HCT116 (cell line): ENCODE measurements at regions not wholly inside any gene's neighbourhood (a gene's known extent, or its start where the extent isn't known, plus 50 kb on each side); places are given as distances from the start of the nearest gene placed in this dataset.

ENCODE experiments used
- ATAC-seq: fragments of 200-7000 bp; cut with Tn5 transposase; 2 replicates; pipeline ENCODE4 v1.9.1; 2020; ENCODE audit warnings: mild to moderate bottlenecking, moderate library complexity
- BruUV-seq: library from RNA; stranded (reverse); fragments of 400-500 nt; replicated peaks from 2 replicates; lab custom pipeline; 2021; lab: Mats Ljungman, UMichigan
- CTCF ChIA-PET: fragments of 300-600 bp; sonication (Branson Sonifier 250); formaldehyde crosslinking; loops from one replicate; lab custom pipeline; 2021; ENCODE audit warnings: antibody characterized with exemption; lab: Charles Lee
- POLR2A ChIA-PET: fragments of 300-600, 350-600 bp; sonication (Branson Sonifier 250); formaldehyde crosslinking; loops from one replicate; lab custom pipeline; 2021; ENCODE audit warnings: antibody characterized with exemption; lab: Charles Lee
- RAD21 ChIA-PET, 2 experiments: fragments of 300-600 bp; sonication (Branson Sonifier 250); formaldehyde crosslinking; loops; one replicate each; lab custom pipeline; 2023; ENCODE audit warnings: low total read pairs in 2 of 2; ENCODE audit not compliant: uncharacterized antibody in 2 of 2, unreplicated experiment in 2 of 2, low non-redundant PET in 1 of 2; lab: Charles Lee
- DNase-seq: peaks from one replicate; pipeline ENCODE4 v3.0.0-alpha.2; 2010; ENCODE audit warnings: low read depth, low spot score
- H2AFZ ChIP-seq: fragments of 200-600 bp; shearing (Covaris generic), sonication (generic); 2 replicates; pipeline ENCODE4 v1.6.1; 2017; ENCODE audit warnings: low read depth, mixed run types, mixed read lengths, antibody characterized with exemption, low read length; ENCODE audit not compliant: poor library complexity, severe bottlenecking
- H3K27ac ChIP-seq: 2 replicates; pipeline ENCODE4 v1.5.1; 2012; ENCODE audit warnings: low read depth, low read length
- H3K27me3 ChIP-seq: fragments of 200-600 bp; sonication (generic); 2 replicates; pipeline ENCODE4 v1.6.1; 2016; ENCODE audit warnings: mixed run types, low read length, mixed read lengths; ENCODE audit not compliant: insufficient read depth
- H3K36me3 ChIP-seq, 2 experiments: fragments of 200-500 bp in 1 of 2; fragments of 200-600 bp in 1 of 2; sonication (Bioruptor generic) in 1 of 2; sonication (generic) in 1 of 2; 2 replicates each; pipeline versions ENCODE4 v1.5.1 to v1.6.1; 2014 to 2016; ENCODE audit warnings: low read length in 2 of 2, inconsistent platforms in 1 of 2, mixed read lengths in 1 of 2, mixed run types in 1 of 2; ENCODE audit not compliant: insufficient read depth in 2 of 2, control insufficient read depth in 1 of 2
- H3K4me1 ChIP-seq, 2 experiments: fragments of 200-600 bp in 1 of 2; sonication (generic) in 1 of 2; 2 replicates each; pipeline versions ENCODE4 v1.5.1 to v1.6.1; 2012 to 2017; ENCODE audit warnings: low read length in 2 of 2, inconsistent platforms in 1 of 2, mild to moderate bottlenecking in 1 of 2, mixed read lengths in 1 of 2, mixed run types in 1 of 2, moderate library complexity in 1 of 2; ENCODE audit not compliant: insufficient read depth in 2 of 2, control insufficient read depth in 1 of 2
- H3K4me2 ChIP-seq: fragments of 200-600 bp; sonication (generic); 2 replicates; pipeline ENCODE4 v1.6.1; 2017; ENCODE audit warnings: mixed run types, low read length, mixed read lengths
- H3K4me3 ChIP-seq, 2 experiments: fragments of 200-600 bp in 1 of 2; sonication (generic) in 1 of 2; replicated peaks in 1 of 2; 2 replicates each; pipeline ENCODE4 v1.5.1; 2011 to 2016; ENCODE audit warnings: low read length in 2 of 2, control low read depth in 1 of 2, low read depth in 1 of 2, mild to moderate bottlenecking in 1 of 2, mixed read lengths in 1 of 2, mixed run types in 1 of 2
- H3K79me2 ChIP-seq: fragments of 200-600 bp; sonication (generic); 2 replicates; pipeline ENCODE4 v1.6.1; 2017; ENCODE audit warnings: mild to moderate bottlenecking, mixed run types, low read length, moderate library complexity, mixed read lengths; ENCODE audit not compliant: insufficient read depth
- H3K9ac ChIP-seq: fragments of 200-600 bp; sonication (generic); 2 replicates; pipeline ENCODE4 v1.6.1; 2016; ENCODE audit warnings: low read length, mixed read lengths
- H3K9me2 ChIP-seq: fragments of 200-600 bp; sonication (generic), shearing (Covaris generic); 2 replicates; pipeline ENCODE4 v1.6.1; 2017; ENCODE audit warnings: mixed run types, mild to moderate bottlenecking, moderate library complexity; ENCODE audit not compliant: insufficient read depth
- H3K9me3 ChIP-seq, 2 experiments: fragments of 200-500 bp in 1 of 2; fragments of 200-600 bp in 1 of 2; sonication (Bioruptor generic) in 1 of 2; sonication (generic) in 1 of 2; 2 replicates each; pipeline ENCODE4 v1.6.1; 2014 to 2017; ENCODE audit warnings: low read length in 2 of 2, mixed read lengths in 2 of 2, inconsistent platforms in 1 of 2, low read depth in 1 of 2, mild to moderate bottlenecking in 1 of 2, mixed run types in 1 of 2, moderate library complexity in 1 of 2; ENCODE audit not compliant: control insufficient read depth in 1 of 2, insufficient read depth in 1 of 2
- H4K20me1 ChIP-seq: fragments of 200-600 bp; sonication (generic), shearing (Covaris generic); 2 replicates; pipeline ENCODE4 v1.6.1; 2017; ENCODE audit warnings: mixed run types, mild to moderate bottlenecking, moderate library complexity; ENCODE audit not compliant: insufficient read depth
- CEBPB ChIP-seq: IDR thresholded peaks from 2 replicates; pipeline ENCODE4 v1.6.1; 2012; ENCODE audit warnings: low read depth
- ELF1 ChIP-seq: IDR thresholded peaks from 2 replicates; pipeline ENCODE4 v1.6.1; 2012; ENCODE audit warnings: low read depth, borderline replicate concordance
- FOSL1 ChIP-seq: IDR thresholded peaks from 2 replicates; pipeline ENCODE4 v1.6.1; 2012; ENCODE audit warnings: low read depth
- JUND ChIP-seq: IDR thresholded peaks from 2 replicates; pipeline ENCODE4 v1.6.1; 2012
- POLR2A ChIP-seq: IDR thresholded peaks from 2 replicates; pipeline ENCODE4 v1.7.0; 2011; ENCODE audit warnings: borderline replicate concordance; ENCODE audit not compliant: insufficient read depth, insufficient read length; ENCODE audit errors: extremely low read depth
- RAD21 ChIP-seq: IDR thresholded peaks from 2 replicates; pipeline ENCODE4 v1.6.1; 2012; ENCODE audit warnings: low read depth, mild to moderate bottlenecking
- SIN3A ChIP-seq: IDR thresholded peaks from 2 replicates; pipeline ENCODE4 v1.6.1; 2012; ENCODE audit warnings: low read depth
- SRF ChIP-seq: IDR thresholded peaks from 2 replicates; pipeline ENCODE4 v1.6.1; 2012; ENCODE audit warnings: low read depth
- ZNF274 ChIP-seq: fragments of 200-500 bp; sonication (Bioruptor generic); IDR thresholded peaks from 2 replicates; pipeline ENCODE4 v1.6.1; 2014; ENCODE audit warnings: mild to moderate bottlenecking, low read depth, low read length, inconsistent platforms
- intact Hi-C: fragments of 100-400 bp; cut with micrococcal nuclease; formaldehyde crosslinking; loops from 2 replicates; pipeline ENCODE4 v1.10.0; 2022
- TF ChIP-seq, protein P1 (sequence below), 3 experiments: fragments of 200-600 bp in 1 of 3; sonication (generic) in 1 of 3; IDR thresholded peaks in 2 of 3; conservative IDR thresholded peaks in 1 of 3; 2 replicates each; pipeline ENCODE4 v1.5.1; 2012 to 2017; ENCODE audit warnings: low read depth in 2 of 3, low read length in 2 of 3, antibody characterized with exemption in 1 of 3, borderline replicate concordance in 1 of 3, control low read depth in 1 of 3, mild to moderate bottlenecking in 1 of 3, mixed read lengths in 1 of 3, mixed run types in 1 of 3, moderate library complexity in 1 of 3; ENCODE audit not compliant: insufficient read depth in 1 of 3
- TF ChIP-seq, protein P2 (sequence below): IDR thresholded peaks from 2 replicates; pipeline ENCODE4 v1.6.1; 2012
- TF ChIP-seq, protein P3 (sequence below): IDR thresholded peaks from 2 replicates; pipeline ENCODE4 v1.6.1; 2012

DNA sequence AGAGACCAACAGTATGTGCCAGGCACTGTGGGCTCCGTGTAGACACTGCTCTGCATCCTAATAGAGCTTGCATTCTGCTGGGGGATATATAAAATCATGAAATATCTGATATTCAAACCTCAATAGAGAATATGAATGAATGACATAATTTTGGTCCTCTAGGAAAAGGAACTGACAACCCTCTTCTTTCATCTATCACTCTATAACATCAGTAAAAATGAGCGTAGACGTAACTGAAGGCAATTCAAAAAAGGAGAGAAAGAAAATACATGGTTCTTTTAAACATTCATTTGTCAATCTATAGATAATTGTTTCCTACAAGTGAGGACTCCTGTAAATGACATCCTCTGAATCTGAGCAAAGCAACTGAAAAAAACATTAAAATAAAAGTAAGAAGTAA lies 607.4 kb upstream of the LRRN3 start:
- POLR2A ChIA-PET, result no interaction called here
- intact Hi-C loops, result no loop called here
- Histone ChIP-seq H3K9me3 (no peaks in the 10 kb centered on the region), H3K9me2 (no peaks in the 10 kb centered on the region), H3K9ac (no peak overlapping the region), H3K36me3 (no peaks in the 10 kb centered on the region), H3K27ac (no peak overlapping the region), H3K27me3 (no peaks in the 10 kb centered on the region), H3K4me2 (no peak overlapping the region), H3K79me2 (no peaks in the 10 kb centered on the region), H4K20me1 (no peaks in the 10 kb centered on the region), H3K4me1 (no peaks in the 10 kb centered on the region), H3K4me3 (no peak overlapping the region), H2AFZ (no peak overlapping the region)
- TF ChIP-seq JUND (no peak), RAD21 (no peak), SRF (no peak), POLR2A (no peak)
- TF ChIP-seq, protein P1, sequence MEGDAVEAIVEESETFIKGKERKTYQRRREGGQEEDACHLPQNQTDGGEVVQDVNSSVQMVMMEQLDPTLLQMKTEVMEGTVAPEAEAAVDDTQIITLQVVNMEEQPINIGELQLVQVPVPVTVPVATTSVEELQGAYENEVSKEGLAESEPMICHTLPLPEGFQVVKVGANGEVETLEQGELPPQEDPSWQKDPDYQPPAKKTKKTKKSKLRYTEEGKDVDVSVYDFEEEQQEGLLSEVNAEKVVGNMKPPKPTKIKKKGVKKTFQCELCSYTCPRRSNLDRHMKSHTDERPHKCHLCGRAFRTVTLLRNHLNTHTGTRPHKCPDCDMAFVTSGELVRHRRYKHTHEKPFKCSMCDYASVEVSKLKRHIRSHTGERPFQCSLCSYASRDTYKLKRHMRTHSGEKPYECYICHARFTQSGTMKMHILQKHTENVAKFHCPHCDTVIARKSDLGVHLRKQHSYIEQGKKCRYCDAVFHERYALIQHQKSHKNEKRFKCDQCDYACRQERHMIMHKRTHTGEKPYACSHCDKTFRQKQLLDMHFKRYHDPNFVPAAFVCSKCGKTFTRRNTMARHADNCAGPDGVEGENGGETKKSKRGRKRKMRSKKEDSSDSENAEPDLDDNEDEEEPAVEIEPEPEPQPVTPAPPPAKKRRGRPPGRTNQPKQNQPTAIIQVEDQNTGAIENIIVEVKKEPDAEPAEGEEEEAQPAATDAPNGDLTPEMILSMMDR (IDR thresholded peaks at IDR 0.05 in 2 of 3, conservative IDR thresholded peaks at IDR 0.05 in 1 of 3; ENCODE audit: borderline replicate concordance in 1 of 3, insufficient read depth in 1 of 3, low read depth in 2 of 3, low read length in 2 of 3), result no peak
- TF ChIP-seq, protein P2, sequence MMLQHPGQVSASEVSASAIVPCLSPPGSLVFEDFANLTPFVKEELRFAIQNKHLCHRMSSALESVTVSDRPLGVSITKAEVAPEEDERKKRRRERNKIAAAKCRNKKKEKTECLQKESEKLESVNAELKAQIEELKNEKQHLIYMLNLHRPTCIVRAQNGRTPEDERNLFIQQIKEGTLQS, result no peak
- no TSS peak for BruUV-seq
- no peak for ATAC-seq
- DNase-seq, result no peak
- RAD21 ChIA-PET, result no interaction called here
- CTCF ChIA-PET, result no interaction called here

DNA sequence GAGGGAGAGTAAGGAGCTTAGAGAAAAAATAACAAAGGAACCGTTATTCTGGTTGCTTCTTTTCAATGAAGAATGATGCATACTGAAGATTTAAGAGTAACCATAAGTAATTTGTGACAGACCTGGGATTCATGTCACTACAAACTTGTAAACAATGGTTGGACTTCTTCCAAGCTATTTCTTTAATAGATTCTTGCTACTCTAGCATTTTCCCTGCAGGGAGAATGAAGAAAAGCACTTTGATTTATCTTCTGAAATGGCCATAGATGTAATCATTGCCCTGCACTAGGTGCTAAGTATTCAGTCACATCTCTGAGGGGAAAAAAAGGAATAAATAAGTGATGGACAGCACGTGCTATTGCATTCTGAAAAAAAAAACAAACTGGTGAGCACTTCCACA lies 606.6 kb upstream of the LRRN3 start:
- H4K20me1 ChIP-seq, result no peaks in the 10 kb centered on the region
- no peaks in the 10 kb centered on the region for H3K79me2 ChIP-seq
- RAD21 ChIA-PET, result no interaction called here
- H3K4me1 ChIP-seq, result no peaks in the 10 kb centered on the region
- POLR2A ChIA-PET, result no interaction called here
- ATAC-seq, result no peak
- no peaks in the 10 kb centered on the region for H3K36me3 ChIP-seq
- CTCF ChIA-PET, result no interaction called here
- intact Hi-C loops, result no loop called here
- H3K27ac ChIP-seq, result no peak overlapping the region
- H2AFZ ChIP-seq, result no peak overlapping the region
- H3K9me2 ChIP-seq, result no peaks in the 10 kb centered on the region
- no peak overlapping the region for H3K9ac ChIP-seq
- H3K9me3 ChIP-seq, result no peaks in the 10 kb centered on the region
- TF ChIP-seq ZNF274 (no peak), SIN3A (no peak), FOSL1 (no peak), CEBPB (no peak), POLR2A (no peak), ELF1 (no peak)
- TF ChIP-seq, protein P2, result no peak
- TF ChIP-seq, protein P1 (IDR thresholded peaks at IDR 0.05 in 2 of 3, conservative IDR thresholded peaks at IDR 0.05 in 1 of 3; ENCODE audit: borderline replicate concordance in 1 of 3, insufficient read depth in 1 of 3, low read depth in 2 of 3, low read length in 2 of 3), result no peak
- TF ChIP-seq, protein P3, sequence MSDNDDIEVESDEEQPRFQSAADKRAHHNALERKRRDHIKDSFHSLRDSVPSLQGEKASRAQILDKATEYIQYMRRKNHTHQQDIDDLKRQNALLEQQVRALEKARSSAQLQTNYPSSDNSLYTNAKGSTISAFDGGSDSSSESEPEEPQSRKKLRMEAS, result no peak
- TF ChIP-seq, all 23 proteins: peak for 0
- no peak overlapping the region for H3K4me2 ChIP-seq
- no TSS peak for BruUV-seq
- no peak for DNase-seq
- H3K4me3 ChIP-seq, result no peak overlapping the region
- H3K27me3 ChIP-seq, result no peaks in the 10 kb centered on the region
